Thymus (tissue), 11 donors: ENCODE measurements at regions not wholly inside any gene's neighbourhood (a gene's known extent, or its start where the extent isn't known, plus 50 kb on each side); places are given as distances from the start of the nearest gene placed in this dataset.

Experiments used
- DNase-seq, 9 donors: peaks; one replicate each; pipeline ENCODE4 v3.0.0-alpha.2; 2013; ENCODE audit warnings: low spot score in 9 of 9, low read depth in 6 of 9, missing footprints in 1 of 9
- H3K27ac ChIP-seq, 2 donors: one replicate each; pipeline ENCODE4 v1.5.1; 2013; ENCODE audit warnings: control low read depth in 1 of 2, low read depth in 1 of 2, low read length in 1 of 2, mild to moderate bottlenecking in 1 of 2, moderate library complexity in 1 of 2
- H3K27me3 ChIP-seq, 2 donors: one replicate each; pipeline ENCODE4 v1.5.1; 2013; ENCODE audit warnings: low read length in 1 of 2; ENCODE audit not compliant: control insufficient read depth in 2 of 2, insufficient read depth in 1 of 2
- H3K36me3 ChIP-seq, 2 donors: one replicate each; pipeline ENCODE4 v1.5.1; 2013; ENCODE audit warnings: low read length in 1 of 2, mild to moderate bottlenecking in 1 of 2, moderate library complexity in 1 of 2; ENCODE audit not compliant: control insufficient read depth in 2 of 2, insufficient read depth in 2 of 2
- H3K4me1 ChIP-seq, 2 donors: one replicate each; pipeline ENCODE4 v1.5.1; 2013; ENCODE audit warnings: low read length in 2 of 2; ENCODE audit not compliant: control insufficient read depth in 2 of 2, insufficient read depth in 2 of 2
- H3K4me3 ChIP-seq, 2 donors: one replicate each; pipeline ENCODE4 v1.5.1; 2013; ENCODE audit warnings: low read length in 2 of 2, control low read depth in 1 of 2, mild to moderate bottlenecking in 1 of 2
- H3K9me3 ChIP-seq, 2 donors: one replicate each; pipeline ENCODE4 v1.5.1; 2013; ENCODE audit warnings: low read length in 1 of 2, mild to moderate bottlenecking in 1 of 2; ENCODE audit not compliant: control insufficient read depth in 2 of 2, insufficient read depth in 1 of 2
- WGBS: extraction: QIAGEN DNeasy Blood & Tissue Kit; methylation state at CpG from one replicate; pipeline ENCODE4 v1.1.7; 2013; 5-methylcytosine and 5-hydroxymethylcytosine counted together
- donor health status: healthy.

DNA sequence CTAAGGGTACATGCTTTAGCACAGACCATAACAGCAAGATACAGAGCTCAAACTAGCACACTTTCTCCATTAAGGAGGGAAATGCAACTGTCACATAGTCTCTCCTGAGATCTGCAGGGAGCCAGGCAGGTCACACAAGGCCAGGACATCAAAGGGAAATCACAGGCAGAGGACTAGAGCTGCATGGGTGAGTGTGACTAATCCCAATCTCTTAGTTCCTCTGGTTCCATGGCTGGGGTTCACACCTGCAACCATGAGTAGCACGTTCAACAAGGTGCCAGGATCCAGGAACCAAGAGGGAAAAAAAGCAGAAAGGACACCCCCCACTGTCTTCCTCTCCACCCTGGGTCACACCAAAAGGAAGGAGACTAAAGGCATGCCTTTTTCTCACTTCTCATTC is 296.5 kb upstream of the STEAP1 start:
- H3K4me3 ChIP-seq = no peak overlapping the region
- no peaks in the 10 kb centered on the region for H3K27me3 ChIP-seq
- 85% methylated on average over 1 of the region's 1 CpG for WGBS

DNA sequence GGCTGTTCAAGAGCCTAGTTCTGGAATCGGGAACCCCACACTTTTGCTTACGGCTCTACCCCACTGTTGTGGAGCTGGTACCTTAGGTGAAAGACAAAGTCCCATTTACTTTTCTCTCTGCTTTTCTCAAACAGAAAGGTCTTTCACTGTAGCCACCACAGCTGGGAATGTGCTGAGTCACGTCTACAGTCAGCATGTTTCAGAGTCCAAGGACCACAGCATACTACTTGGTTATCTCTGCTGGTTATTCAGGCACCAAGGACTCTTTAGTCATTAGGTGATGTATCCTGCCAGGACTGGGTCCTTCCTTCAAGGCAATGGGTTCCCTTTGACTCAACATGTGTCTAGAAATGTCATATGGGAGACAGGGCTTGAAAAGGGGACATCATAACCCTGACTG is 266.8 kb upstream of the STEAP1 start:
- H3K27me3 ChIP-seq = no peaks in the 10 kb centered on the region
- no peak for DNase-seq
- H3K36me3 ChIP-seq = no peaks in the 10 kb centered on the region
- no peak overlapping the region for H3K27ac ChIP-seq
- no peaks in the 10 kb centered on the region for H3K4me1 ChIP-seq
- WGBS = 90% methylated on average over 3 of the region's 3 CpGs
- no peak overlapping the region for H3K4me3 ChIP-seq
- H3K9me3 ChIP-seq = peaks cover 0 to 2% of the 10 kb centered on the region in 2 donors

More for the DNA sequence above, 296.5 kb upstream of the STEAP1 start:
- no peak overlapping the region for H3K27ac ChIP-seq
- H3K36me3 ChIP-seq = no peaks in the 10 kb centered on the region
- peaks cover 0 to 18% of the 10 kb centered on the region in 2 donors for H3K9me3 ChIP-seq
- DNase-seq = no peak
- no peaks in the 10 kb centered on the region for H3K4me1 ChIP-seq

DNA sequence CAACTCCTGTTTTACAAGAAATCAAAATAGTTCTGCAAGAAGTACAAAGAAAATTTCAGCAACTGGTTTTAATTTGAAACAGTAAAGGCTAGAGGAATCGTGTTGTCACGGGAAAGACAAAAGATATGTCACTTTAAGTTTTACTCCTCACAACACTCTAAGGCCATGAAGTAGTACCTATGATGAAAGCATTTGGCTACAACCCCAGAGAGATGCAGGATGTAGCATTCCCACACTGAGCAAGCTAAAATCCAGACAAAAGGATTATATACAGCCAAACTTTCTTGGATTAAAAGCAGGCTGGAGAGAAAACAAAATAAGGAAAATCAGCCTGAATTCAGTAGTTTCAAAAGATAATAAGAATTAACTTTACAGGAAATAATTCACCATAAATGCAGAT is 245.5 kb upstream of the STEAP1 start:
- no peak overlapping the region for H3K4me3 ChIP-seq
- no peaks in the 10 kb centered on the region for H3K27me3 ChIP-seq
- no peaks in the 10 kb centered on the region for H3K36me3 ChIP-seq
- WGBS = 90% methylated on average over 2 of the region's 2 CpGs
- H3K27ac ChIP-seq = no peak overlapping the region
- DNase-seq = no peak
- no peaks in the 10 kb centered on the region for H3K4me1 ChIP-seq
- H3K9me3 ChIP-seq = no peaks in the 10 kb centered on the region

DNA sequence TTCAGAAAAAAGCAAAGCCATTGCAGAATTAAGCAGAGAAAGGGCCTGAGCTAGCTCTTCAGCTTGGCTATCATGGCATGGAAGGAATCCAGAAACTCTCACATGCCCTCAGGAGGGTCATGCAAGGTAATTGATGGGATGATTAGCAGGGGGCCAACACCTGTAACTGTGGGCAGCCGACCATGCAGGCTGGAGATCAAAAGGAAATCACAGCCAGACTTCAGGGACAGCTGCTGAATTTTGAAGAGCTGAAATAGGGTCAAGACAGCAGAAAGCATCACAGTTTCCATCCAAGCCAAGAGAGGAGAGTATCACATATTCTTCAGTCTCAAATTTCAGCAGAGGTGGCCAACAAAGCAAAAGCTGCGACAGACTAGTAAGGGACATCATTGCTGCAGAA is 239.6 kb upstream of the STEAP1 start:
- H3K4me1 ChIP-seq = no peaks in the 10 kb centered on the region
- H3K36me3 ChIP-seq = no peaks in the 10 kb centered on the region
- H3K4me3 ChIP-seq = no peak overlapping the region
- WGBS = 63% methylated on average over 2 of the region's 2 CpGs
- no peaks in the 10 kb centered on the region for H3K9me3 ChIP-seq
- no peak overlapping the region for H3K27ac ChIP-seq
- DNase-seq = no peak
- H3K27me3 ChIP-seq = no peaks in the 10 kb centered on the region

DNA sequence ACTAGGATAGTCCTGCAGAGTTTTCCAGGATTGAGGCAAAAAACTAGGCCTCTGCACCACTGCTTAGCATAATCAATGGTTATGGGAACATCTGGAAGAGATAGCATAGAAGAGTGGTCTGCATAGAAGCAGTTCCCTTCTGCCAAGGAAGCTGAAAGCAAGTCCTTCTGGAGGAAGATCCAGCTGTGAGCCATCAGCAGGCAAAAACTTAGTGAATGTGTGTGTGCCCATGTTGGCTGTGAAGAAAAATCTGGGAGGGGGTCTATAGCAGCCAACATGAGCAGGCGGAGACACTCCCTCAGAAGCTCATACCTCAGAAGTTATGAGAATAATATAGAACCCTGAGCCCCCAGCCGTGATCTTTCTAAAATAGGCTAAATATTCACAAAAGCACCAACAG is 228.1 kb upstream of the STEAP1 start:
- 80% methylated on average over 2 of the region's 2 CpGs for WGBS
- no peak for DNase-seq

DNA sequence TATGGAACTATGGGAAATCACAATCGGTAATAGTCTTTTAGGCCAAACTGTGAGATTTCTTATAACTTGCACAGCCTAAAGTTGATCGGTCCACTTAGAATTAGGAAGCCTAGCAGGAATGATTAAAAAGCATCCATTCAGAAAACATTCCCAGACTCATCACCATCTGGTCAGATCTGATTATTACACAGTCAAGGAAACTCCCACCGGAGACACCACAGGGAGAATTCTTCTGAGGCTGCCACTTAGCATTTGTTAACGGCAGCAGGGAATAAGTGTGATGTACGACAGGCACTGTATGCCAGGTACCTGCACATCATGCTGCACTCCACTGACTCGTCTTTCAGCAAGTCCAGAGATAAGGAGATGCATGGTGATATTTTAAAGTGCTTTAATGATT is 227.6 kb upstream of the STEAP1 start:
- no peaks in the 10 kb centered on the region for H3K9me3 ChIP-seq
- H3K4me3 ChIP-seq = no peak overlapping the region
- H3K4me1 ChIP-seq = no peaks in the 10 kb centered on the region
- no peaks in the 10 kb centered on the region for H3K27me3 ChIP-seq
- DNase-seq = no peak
- H3K27ac ChIP-seq = no peak overlapping the region
- 89% methylated on average over 6 of the region's 6 CpGs for WGBS
- H3K36me3 ChIP-seq = no peaks in the 10 kb centered on the region

More for the DNA sequence above, 228.1 kb upstream of the STEAP1 start:
- no peaks in the 10 kb centered on the region for H3K9me3 ChIP-seq
- no peak overlapping the region for H3K27ac ChIP-seq
- no peaks in the 10 kb centered on the region for H3K4me1 ChIP-seq
- H3K4me3 ChIP-seq = no peak overlapping the region
- H3K36me3 ChIP-seq = no peaks in the 10 kb centered on the region
- H3K27me3 ChIP-seq = no peaks in the 10 kb centered on the region

DNA sequence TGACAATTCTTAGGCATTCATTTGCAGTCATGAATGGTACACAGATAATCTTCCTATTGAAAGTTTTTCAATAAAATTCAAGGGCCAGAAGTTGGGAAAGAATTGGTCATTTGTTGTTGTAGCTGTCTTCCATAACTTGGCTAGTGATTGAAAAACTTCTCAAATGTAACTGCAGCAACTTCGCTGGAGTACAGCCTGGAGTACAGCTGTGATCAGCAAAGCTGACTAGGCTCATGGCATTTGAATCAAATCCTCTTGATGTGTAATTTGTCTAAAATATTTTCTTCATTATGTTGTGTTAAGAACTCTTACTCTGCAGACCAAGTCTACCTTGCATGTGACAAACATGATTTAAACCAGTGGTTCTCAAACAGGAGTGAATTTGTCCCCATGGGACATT is 226.5 kb upstream of the STEAP1 start:
- no peak overlapping the region for H3K27ac ChIP-seq
- no peaks in the 10 kb centered on the region for H3K4me1 ChIP-seq
- 86% methylated on average over 1 of the region's 1 CpG for WGBS
- no peaks in the 10 kb centered on the region for H3K36me3 ChIP-seq
- H3K4me3 ChIP-seq = no peak overlapping the region
- no peaks in the 10 kb centered on the region for H3K9me3 ChIP-seq
- DNase-seq = no peak
- no peaks in the 10 kb centered on the region for H3K27me3 ChIP-seq

DNA sequence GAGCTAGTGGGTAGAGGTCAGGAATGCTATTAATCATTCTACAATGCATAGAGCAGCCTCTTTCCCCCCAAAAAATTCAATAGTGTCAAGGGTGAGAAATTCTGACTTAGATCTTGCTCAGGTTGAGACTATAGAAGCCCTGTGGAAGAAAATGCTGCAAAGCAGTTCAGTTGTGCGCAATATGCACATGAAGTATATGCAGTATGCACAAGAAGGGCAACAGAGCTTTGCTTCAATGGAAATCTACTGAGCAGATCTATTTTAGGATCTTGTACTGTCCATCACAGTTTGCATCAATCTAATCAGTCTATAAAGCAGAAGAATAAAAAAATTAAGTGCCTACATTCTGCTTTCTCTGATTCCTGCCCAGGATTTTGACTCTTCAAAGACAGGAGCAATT is 225.8 kb upstream of the STEAP1 start:
- H3K36me3 ChIP-seq = no peaks in the 10 kb centered on the region
- H3K4me3 ChIP-seq = no peak overlapping the region
- DNase-seq = no peak
- no peak overlapping the region for H3K27ac ChIP-seq
- WGBS = 93% methylated on average over 1 of the region's 1 CpG
- H3K9me3 ChIP-seq = no peaks in the 10 kb centered on the region
- H3K4me1 ChIP-seq = no peaks in the 10 kb centered on the region
- H3K27me3 ChIP-seq = no peaks in the 10 kb centered on the region

DNA sequence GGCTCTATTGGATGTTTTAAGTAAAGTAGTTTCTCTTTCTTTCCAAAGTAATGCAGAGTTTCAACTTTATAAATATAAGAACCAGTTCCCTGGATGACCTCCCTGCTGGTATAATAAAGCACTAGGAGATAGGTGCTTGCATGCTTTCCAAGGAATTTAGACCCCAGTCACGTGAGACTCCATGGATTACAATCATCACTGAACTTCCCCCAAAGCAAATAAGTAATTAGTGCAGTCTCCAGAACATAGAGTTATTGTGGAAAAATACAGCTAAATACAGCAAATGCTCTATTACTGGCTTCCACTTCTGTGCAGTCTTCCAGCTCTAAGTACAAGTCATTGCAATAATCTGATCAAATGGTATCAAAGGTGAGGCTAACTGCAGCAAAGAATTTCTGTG is 220.2 kb upstream of the STEAP1 start:
- no peaks in the 10 kb centered on the region for H3K36me3 ChIP-seq
- H3K9me3 ChIP-seq = no peaks in the 10 kb centered on the region
- H3K27me3 ChIP-seq = no peaks in the 10 kb centered on the region
- H3K27ac ChIP-seq = no peak overlapping the region
- 77% methylated on average over 1 of the region's 1 CpG for WGBS
- no peak for DNase-seq
- no peaks in the 10 kb centered on the region for H3K4me1 ChIP-seq
- no peak overlapping the region for H3K4me3 ChIP-seq

DNA sequence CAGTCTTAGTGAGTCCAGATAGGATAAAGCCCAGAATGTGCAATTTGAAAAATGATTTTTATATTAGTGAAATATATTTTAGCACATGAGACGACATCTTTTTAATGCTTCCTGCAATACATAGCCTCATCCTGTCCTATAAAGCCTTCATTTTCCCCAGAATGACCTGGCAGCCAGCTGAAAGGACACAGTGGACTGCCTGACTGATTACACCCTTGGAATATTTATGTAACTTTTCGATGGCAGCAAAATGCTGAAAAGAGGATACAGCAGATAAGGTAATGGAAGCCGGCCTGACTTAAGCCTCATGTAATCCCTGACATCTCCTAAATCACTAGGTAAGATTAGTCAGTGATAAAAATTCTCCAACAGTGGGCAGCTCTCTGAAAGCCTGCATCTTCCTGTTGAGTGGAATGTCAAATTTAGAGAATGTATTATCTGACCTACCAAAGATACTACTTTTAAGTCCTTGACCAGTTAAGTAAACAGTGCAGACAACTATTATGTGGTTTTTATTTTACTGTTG is 210.7 kb upstream of the STEAP1 start:
- no peak for DNase-seq
- no peak overlapping the region for H3K27ac ChIP-seq
- H3K4me3 ChIP-seq = no peak overlapping the region
- no peaks in the 10 kb centered on the region for H3K27me3 ChIP-seq
- no peaks in the 10 kb centered on the region for H3K36me3 ChIP-seq
- no peaks in the 10 kb centered on the region for H3K4me1 ChIP-seq
- H3K9me3 ChIP-seq = no peaks in the 10 kb centered on the region
- 90% methylated on average over 3 of the region's 3 CpGs for WGBS
